K562 (cell line): ENCODE measurements at regions not wholly inside any gene's neighbourhood (a gene's known extent, or its start where the extent isn't known, plus 50 kb on each side); places are given as distances from the start of the nearest gene placed in this dataset.

Experiments
- CTCF ChIP-seq, 3 experiments: IDR thresholded peaks in 2 of 3; conservative IDR thresholded peaks in 1 of 3; 2 replicates each; pipeline ENCODE4 v1.5.1; 2011 to 2012; ENCODE audit warnings: low read length in 3 of 3, mild to moderate bottlenecking in 3 of 3, control low read depth in 2 of 3, improper control_type of control experiment in 1 of 3, inconsistent platforms in 1 of 3, low read depth in 1 of 3, mixed read lengths in 1 of 3, moderate library complexity in 1 of 3; ENCODE audit not compliant: insufficient read depth in 2 of 3
- FOS ChIP-seq: IDR thresholded peaks from 3 replicates; pipeline ENCODE4 v1.6.1; 2011; ENCODE audit not compliant: insufficient read length; ENCODE audit errors: extremely low read depth
- GATA2 ChIP-seq: sonication (generic); formaldehyde crosslinking; IDR thresholded peaks from 2 replicates; pipeline ENCODE4 v1.4.0; 2020; ENCODE audit warnings: mild to moderate bottlenecking, missing genetic modification reagents
- HCFC1 ChIP-seq: IDR thresholded peaks from 2 replicates; pipeline ENCODE4 v1.6.1; 2012; ENCODE audit warnings: low read depth, low read length, improper control_type of control experiment
- MTA1 ChIP-seq: fragments of 450-650 bp; IDR thresholded peaks from 2 replicates; pipeline ENCODE4 v1.6.1; 2017; ENCODE audit warnings: borderline replicate concordance
- POLR2AphosphoS5 ChIP-seq: IDR thresholded peaks from 2 replicates; pipeline ENCODE4 v1.6.1; 2011; ENCODE audit warnings: mild to moderate bottlenecking, low read depth, low read length, moderate library complexity; ENCODE audit not compliant: control insufficient read depth, insufficient read depth
- SAP30 ChIP-seq: fragments of 200-600 bp; sonication (generic); IDR thresholded peaks from 2 replicates; pipeline ENCODE4 v1.6.1; 2012; ENCODE audit warnings: borderline replicate concordance, low read depth, mild to moderate bottlenecking, moderate library complexity, low read length, control low read depth, inconsistent platforms; ENCODE audit not compliant: insufficient read depth, poor library complexity, severe bottlenecking
- SMARCA5 ChIP-seq: fragments of 450-650 bp; IDR thresholded peaks from 2 replicates; pipeline ENCODE4 v1.6.1; 2016
- ZBTB9 ChIP-seq: fragments of 450-650 bp; formaldehyde crosslinking; IDR thresholded peaks from 2 replicates; pipeline ENCODE4 v1.4.0; 2020; ENCODE audit warnings: mild to moderate bottlenecking, moderate library complexity
- ZNF431 ChIP-seq: sonication (generic); formaldehyde crosslinking; IDR thresholded peaks from 2 replicates; pipeline ENCODE4 v1.8.0; 2022; ENCODE audit warnings: mild to moderate bottlenecking, missing genetic modification reagents
- ZSCAN29 ChIP-seq: fragments of 450-650 bp; IDR thresholded peaks from 2 replicates; pipeline ENCODE4 v1.6.1; 2017
- TF ChIP-seq, protein P1 (sequence below): sonication (generic); formaldehyde crosslinking; IDR thresholded peaks from 2 replicates; pipeline ENCODE4 v1.5.0; 2020; ENCODE audit warnings: missing genetic modification reagents

- TF ChIP-seq ZSCAN29 (no peak), SAP30 (no peak), GATA2 (CRISPR knock-in tag) (no peak), MTA1 (no peak), FOS (no peak), POLR2AphosphoS5 (no peak), ZBTB9 (CRISPR knock-in tag) (no peak), HCFC1 (no peak), CTCF (IDR thresholded peaks at IDR 0.05 in 2 of 3, conservative IDR thresholded peaks at IDR 0.05 in 1 of 3; ENCODE audit: insufficient read depth in 2 of 3, low read depth in 1 of 3, low read length in 3 of 3) (no peak), SMARCA5 (no peak), ZNF431 (CRISPR knock-in tag) (no peak)
- TF ChIP-seq, protein P1, sequence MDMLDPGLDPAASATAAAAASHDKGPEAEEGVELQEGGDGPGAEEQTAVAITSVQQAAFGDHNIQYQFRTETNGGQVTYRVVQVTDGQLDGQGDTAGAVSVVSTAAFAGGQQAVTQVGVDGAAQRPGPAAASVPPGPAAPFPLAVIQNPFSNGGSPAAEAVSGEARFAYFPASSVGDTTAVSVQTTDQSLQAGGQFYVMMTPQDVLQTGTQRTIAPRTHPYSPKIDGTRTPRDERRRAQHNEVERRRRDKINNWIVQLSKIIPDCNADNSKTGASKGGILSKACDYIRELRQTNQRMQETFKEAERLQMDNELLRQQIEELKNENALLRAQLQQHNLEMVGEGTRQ (CRISPR knock-in tag): no peak
Measured at GRCh38 chr6:51302431-51302830, 483.8 kb downstream of the TFAP2B start.
